IMR-90 (cell line): ENCODE measurements at regions not wholly inside any gene's neighbourhood (a gene's known extent, or its start where the extent isn't known, plus 50 kb on each side); places are given as distances from the start of the nearest gene placed in this dataset.

Experiments
- ATAC-seq: fragments of 200-7000 bp; cut with Tn5 transposase; 2 replicates; pipeline ENCODE4 v1.9.1; 2020; ENCODE audit warnings: low read depth, mild to moderate bottlenecking, moderate library complexity
- BruUV-seq: library from RNA; stranded (reverse); fragments of 400-500 nt; replicated peaks from 2 replicates; lab custom pipeline; 2021; lab: Mats Ljungman, UMichigan
- CTCF ChIA-PET: fragments of 300-600 bp; formaldehyde crosslinking; extraction: SDS; loops from one replicate; lab custom pipeline; 2021; ENCODE audit warnings: antibody characterized with exemption; lab: Yijun Ruan, JAX
- POLR2A ChIA-PET: fragments of 300-600 bp; sonication (Branson Sonifier 250); formaldehyde crosslinking; loops from one replicate; lab custom pipeline; 2022; ENCODE audit warnings: antibody characterized with exemption; ENCODE audit not compliant: unreplicated experiment; lab: Charles Lee
- DNase-seq: peaks from one replicate; pipeline ENCODE4 v3.0.0; 2013
- H2AFZ ChIP-seq: replicated peaks from 2 replicates; pipeline ENCODE3; 2013; ENCODE audit warnings: low read length, mild to moderate bottlenecking; ENCODE audit not compliant: poor library complexity
- H2AK5ac ChIP-seq: 2 replicates; pipeline ENCODE4 v1.6.1; 2013; ENCODE audit warnings: low read depth, low read length, inconsistent platforms
- H2AK9ac ChIP-seq: replicated peaks from 2 replicates; pipeline ENCODE3; 2013; ENCODE audit warnings: mild to moderate bottlenecking, low read depth, low read length, moderate library complexity; ENCODE audit not compliant: poor library complexity
- H2BK120ac ChIP-seq: 2 replicates; pipeline ENCODE4 v1.6.1; 2013; ENCODE audit warnings: low read depth, low read length, inconsistent platforms
- H2BK15ac ChIP-seq: 3 replicates; pipeline ENCODE4 v1.6.1; 2013; ENCODE audit warnings: low read depth, low read length, inconsistent platforms
- H2BK20ac ChIP-seq: 2 replicates; pipeline ENCODE4 v1.6.1; 2013; ENCODE audit warnings: low read depth, mild to moderate bottlenecking, inconsistent platforms, low read length, moderate library complexity
- H2BK5ac ChIP-seq: 2 replicates; pipeline ENCODE4 v1.6.1; 2013; ENCODE audit warnings: mild to moderate bottlenecking, low read depth, low read length, inconsistent platforms; ENCODE audit not compliant: poor library complexity, severe bottlenecking
- H3K14ac ChIP-seq: replicated peaks from 2 replicates; pipeline ENCODE4 v1.6.1; 2013; ENCODE audit warnings: low read depth, low read length, inconsistent platforms
- H3K18ac ChIP-seq: 2 replicates; pipeline ENCODE4 v1.6.1; 2013; ENCODE audit warnings: low read depth, low read length, control low read depth
- H3K23ac ChIP-seq: 2 replicates; pipeline ENCODE4 v1.6.1; 2013; ENCODE audit warnings: low read depth, low read length, inconsistent platforms
- H3K27ac ChIP-seq: 2 replicates; pipeline ENCODE4 v1.5.1; 2013; ENCODE audit warnings: mild to moderate bottlenecking, control low read depth, low read length; ENCODE audit not compliant: insufficient read depth
- H3K27me3 ChIP-seq: 2 replicates; pipeline ENCODE4 v1.6.1; 2013; ENCODE audit warnings: low read length; ENCODE audit not compliant: control insufficient read depth, insufficient read depth
- H3K36me3 ChIP-seq: 2 replicates; pipeline ENCODE4 v1.6.1; 2013; ENCODE audit warnings: low read length, mixed read lengths; ENCODE audit not compliant: control insufficient read depth, insufficient read depth
- H3K4ac ChIP-seq: 2 replicates; pipeline ENCODE4 v1.6.1; 2013; ENCODE audit warnings: low read depth, low read length, inconsistent platforms
- H3K4me1 ChIP-seq: 2 replicates; pipeline ENCODE4 v1.6.1; 2013; ENCODE audit warnings: low read length, mixed read lengths; ENCODE audit not compliant: control insufficient read depth, insufficient read depth
- H3K4me2 ChIP-seq: 2 replicates; pipeline ENCODE4 v1.6.1; 2013; ENCODE audit warnings: low read depth, mild to moderate bottlenecking, control low read depth, low read length, moderate library complexity
- H3K4me3 ChIP-seq: 2 replicates; pipeline ENCODE4 v1.5.1; 2013; ENCODE audit warnings: low read depth, mild to moderate bottlenecking, control low read depth, low read length, moderate library complexity; ENCODE audit not compliant: insufficient read depth
- H3K56ac ChIP-seq: 2 replicates; pipeline ENCODE4 v1.6.1; 2013; ENCODE audit warnings: low read length, inconsistent platforms; ENCODE audit not compliant: insufficient read depth; ENCODE audit errors: extremely low read depth
- H3K79me1 ChIP-seq, 2 experiments: 2 replicates each; pipeline ENCODE4 v1.6.1; 2013; ENCODE audit warnings: low read length in 2 of 2, inconsistent platforms in 1 of 2, low read depth in 1 of 2
- H3K9ac ChIP-seq: 2 replicates; pipeline ENCODE4 v1.6.1; 2013; ENCODE audit warnings: low read depth, low read length, control low read depth
- H3K9me1 ChIP-seq: 2 replicates; pipeline ENCODE4 v1.6.1; 2013; ENCODE audit warnings: low read length, inconsistent platforms; ENCODE audit not compliant: insufficient read depth
- H3K9me3 ChIP-seq: 2 replicates; pipeline ENCODE4 v1.6.1; 2013; ENCODE audit warnings: low read length; ENCODE audit not compliant: control insufficient read depth, insufficient read depth
- H4K20me1 ChIP-seq: 2 replicates; pipeline ENCODE4 v1.6.1; 2013; ENCODE audit warnings: low read length, inconsistent platforms; ENCODE audit not compliant: insufficient read depth
- H4K5ac ChIP-seq: 2 replicates; pipeline ENCODE4 v1.6.1; 2013; ENCODE audit warnings: mild to moderate bottlenecking, low read depth, low read length, control low read depth
- H4K8ac ChIP-seq, 2 experiments: 2 replicates each; pipeline ENCODE4 v1.6.1; 2013; ENCODE audit warnings: low read depth in 2 of 2, low read length in 2 of 2, control low read depth in 1 of 2, inconsistent platforms in 1 of 2
- H4K91ac ChIP-seq: 2 replicates; pipeline ENCODE4 v1.6.1; 2013; ENCODE audit warnings: low read depth, low read length, inconsistent platforms; ENCODE audit not compliant: insufficient read depth
- BHLHE40 ChIP-seq: fragments of 150-350 bp; IDR thresholded peaks from 2 replicates; pipeline ENCODE4 v1.6.1; 2016; ENCODE audit warnings: mild to moderate bottlenecking, low read depth, low read length
- CEBPB ChIP-seq: IDR thresholded peaks from 2 replicates; pipeline ENCODE4 v1.6.1; 2012; ENCODE audit warnings: low read depth, low read length, improper control_type of control experiment
- CHD1 ChIP-seq: IDR thresholded peaks from 2 replicates; pipeline ENCODE4 v1.6.1; 2012; ENCODE audit warnings: low read depth, low read length, improper control_type of control experiment
- CTCF ChIP-seq: conservative IDR thresholded peaks from 2 replicates; pipeline ENCODE4 v1.5.1; 2012; ENCODE audit warnings: mild to moderate bottlenecking, low read depth, low read length, improper control_type of control experiment
- ELK1 ChIP-seq: fragments of 150-350 bp; IDR thresholded peaks from 2 replicates; pipeline ENCODE4 v1.6.1; 2016; ENCODE audit warnings: low read depth, mild to moderate bottlenecking, low read length, moderate library complexity, borderline replicate concordance
- FOS ChIP-seq: fragments of 150-350 bp; IDR thresholded peaks from 2 replicates; pipeline ENCODE4 v1.6.1; 2016; ENCODE audit warnings: low read depth, low read length
- MAFK ChIP-seq: IDR thresholded peaks from 2 replicates; pipeline ENCODE4 v1.6.1; 2012; ENCODE audit warnings: low read depth, low read length, improper control_type of control experiment
- MAZ ChIP-seq: IDR thresholded peaks from 2 replicates; pipeline ENCODE4 v1.6.1; 2012; ENCODE audit warnings: low read depth, mild to moderate bottlenecking, low read length, improper control_type of control experiment, moderate library complexity, borderline replicate concordance
- MXI1 ChIP-seq: IDR thresholded peaks from 2 replicates; pipeline ENCODE4 v1.6.1; 2012; ENCODE audit warnings: low read depth, mild to moderate bottlenecking, low read length, moderate library complexity, borderline replicate concordance
- NFE2L2 ChIP-seq: fragments of 150-350 bp; IDR thresholded peaks from 2 replicates; pipeline ENCODE4 v1.6.1; 2016; ENCODE audit warnings: low read depth, mild to moderate bottlenecking, low read length
- POLR2A ChIP-seq: IDR thresholded peaks from 2 replicates; pipeline ENCODE4 v1.6.1; 2012; ENCODE audit warnings: mild to moderate bottlenecking, low read depth, low read length
- RAD21 ChIP-seq: IDR thresholded peaks from 2 replicates; pipeline ENCODE4 v1.6.1; 2012; ENCODE audit warnings: low read length, improper control_type of control experiment
- RCOR1 ChIP-seq: IDR thresholded peaks from 2 replicates; pipeline ENCODE4 v1.6.1; 2012; ENCODE audit warnings: mild to moderate bottlenecking, low read length, improper control_type of control experiment; ENCODE audit not compliant: insufficient replicate concordance
- RFX5 ChIP-seq: IDR thresholded peaks from 2 replicates; pipeline ENCODE4 v1.8.0; 2012; ENCODE audit warnings: low read depth, mild to moderate bottlenecking, low read length, moderate library complexity
- SMC3 ChIP-seq: fragments of 150-350 bp; IDR thresholded peaks from 2 replicates; pipeline ENCODE4 v1.6.1; 2016; ENCODE audit warnings: low read depth, mild to moderate bottlenecking, antibody characterized with exemption, low read length, moderate library complexity
- USF2 ChIP-seq: fragments of 150-350 bp; IDR thresholded peaks from 2 replicates; pipeline ENCODE4 v1.6.1; 2017; ENCODE audit warnings: mild to moderate bottlenecking, antibody characterized with exemption, low read length, low read depth
- WGBS, 2 experiments: methylation state at CpG; one replicate each; pipeline versions ENCODE4 v1.1.5 to v1.1.7; 2013; ENCODE audit warnings: missing lambda C conversion rate in 2 of 2; ENCODE audit not compliant: insufficient read length in 1 of 2; ENCODE audit errors: extremely low coverage in 2 of 2; 5-methylcytosine and 5-hydroxymethylcytosine counted together
- dilution Hi-C: fragments of 300-500 bp; cut with HindIII; formaldehyde crosslinking; loops from one replicate; pipeline ENCODE4 v1.14.3; 2018; ENCODE audit warnings: low sequenced_read_pairs; ENCODE audit not compliant: unreplicated experiment
- in situ Hi-C: fragments of 300-500 bp; cut with MboI; formaldehyde crosslinking; loops from 3 replicates; pipeline ENCODE4 v1.14.3; 2019; ENCODE audit warnings: low sequenced_read_pairs, inconsistent platforms, mixed read lengths
- intact Hi-C: fragments of 100-400 bp; cut with micrococcal nuclease; formaldehyde crosslinking; loops from 2 replicates; pipeline ENCODE4 v1.10.0; 2022

GRCh38 chr5:12625667-12626263 lies 721.5 kb upstream of the CTNND2 start:
- H2BK20ac ChIP-seq, result no peak overlapping the region
- H3K27ac ChIP-seq, result no peak overlapping the region
- H3K23ac ChIP-seq, result no peak overlapping the region
- no peak for DNase-seq
- H3K4me1 ChIP-seq, result no peaks in the 10 kb centered on the region
- no peaks in the 10 kb centered on the region for H3K79me1 ChIP-seq
- no peak overlapping the region for H2AK9ac ChIP-seq
- H3K27me3 ChIP-seq, result no peaks in the 10 kb centered on the region
- peaks cover 18% of the 10 kb centered on the region for H3K9me3 ChIP-seq
- BruUV-seq, result no TSS peak
- H3K36me3 ChIP-seq, result no peaks in the 10 kb centered on the region
- H2AK5ac ChIP-seq, result no peak overlapping the region
- ChIA-PET CTCF (no interaction called here), POLR2A (no interaction called here)
- H3K9ac ChIP-seq, result no peak overlapping the region
- no peak overlapping the region for H3K4me2 ChIP-seq
- no peak overlapping the region for H3K4ac ChIP-seq
- no peak overlapping the region for H2BK15ac ChIP-seq
- no peak overlapping the region for H4K91ac ChIP-seq
- dilution Hi-C loops (no loop called here), in situ Hi-C loops (no loop called here), intact Hi-C loops (no loop called here)
- WGBS, 2 experiments, result 53% methylated on average over 2 of the region's 8 CpGs; no CpG with 5 or more reads in 1 of the 2 experiments
- no peak overlapping the region for H2BK120ac ChIP-seq
- H2AFZ ChIP-seq, result no peak overlapping the region
- no peak for ATAC-seq
- H3K14ac ChIP-seq, result no peak overlapping the region
- H4K5ac ChIP-seq, result no peak overlapping the region
- no peak overlapping the region for H2BK5ac ChIP-seq
- H3K9me1 ChIP-seq, result no peaks in the 10 kb centered on the region
- H4K20me1 ChIP-seq, result no peaks in the 10 kb centered on the region
- no peak overlapping the region for H3K18ac ChIP-seq
- TF ChIP-seq RAD21 (no peak), USF2 (no peak), RCOR1 (no peak), ELK1 (no peak), RFX5 (no peak), FOS (no peak), MXI1 (no peak), NFE2L2 (no peak), MAFK (no peak), CTCF (no peak), BHLHE40 (no peak), CEBPB (no peak), POLR2A (no peak), SMC3 (no peak), MAZ (no peak), CHD1 (no peak)
- no peak overlapping the region for H3K4me3 ChIP-seq
- H3K56ac ChIP-seq, result no peak overlapping the region
- H4K8ac ChIP-seq, result no peak overlapping the region
